Stomach (tissue), 8 donors: ENCODE measurements at regions not wholly inside any gene's neighbourhood (a gene's known extent, or its start where the extent isn't known, plus 50 kb on each side); places are given as distances from the start of the nearest gene placed in this dataset.

Experiments
- DNase-seq, 2 donors: peaks; one replicate each; pipeline versions ENCODE4 v3.0.0 to v3.0.0-alpha.2; 2013 to 2019
- H3K27ac ChIP-seq, 5 donors: fragments of 200-600 bp in 4 of 5; sonication (generic) in 4 of 5; one replicate each; pipeline ENCODE4 v1.5.1; 2013 to 2019; ENCODE audit warnings: mild to moderate bottlenecking in 1 of 5, moderate library complexity in 1 of 5
- H3K27me3 ChIP-seq, 3 donors: fragments of 200-600 bp; sonication (generic); one replicate each; pipeline ENCODE4 v1.5.1; 2017 to 2019; ENCODE audit warnings: mixed run types in 1 of 3
- H3K36me3 ChIP-seq, 4 donors: fragments of 200-600 bp; sonication (generic); 1 replicate in 3 of 4; 2 replicates in 1 of 4; pipeline ENCODE4 v1.5.1; 2016 to 2019
- H3K4me1 ChIP-seq, 4 donors: fragments of 200-600 bp; sonication (generic); one replicate each; pipeline ENCODE4 v1.5.1; 2016 to 2019
- H3K4me3 ChIP-seq, 4 donors: fragments of 200-600 bp; sonication (generic) in 3 of 4; one replicate each; pipeline ENCODE4 v1.5.1; 2016 to 2019; ENCODE audit warnings: mild to moderate bottlenecking in 1 of 4
- H3K9me3 ChIP-seq, 4 donors: fragments of 200-600 bp; sonication (generic); one replicate each; pipeline ENCODE4 v1.5.1; 2016 to 2019
- EP300 ChIP-seq: sonication (generic); formaldehyde crosslinking; IDR thresholded peaks from one replicate; pipeline ENCODE4 v1.6.1; 2017; ENCODE audit warnings: antibody characterized with exemption
- POLR2A ChIP-seq, 4 donors: fragments of 450-650 bp; IDR thresholded peaks; one replicate each; pipeline ENCODE4 v1.6.1; 2016; ENCODE audit warnings: antibody characterized with exemption in 4 of 4, control low read depth in 2 of 4, mild to moderate bottlenecking in 1 of 4, moderate library complexity in 1 of 4
- POLR2AphosphoS5 ChIP-seq, 3 donors: sonication (generic); formaldehyde crosslinking; IDR thresholded peaks; one replicate each; pipeline ENCODE4 v1.6.1; 2016; ENCODE audit warnings: antibody characterized with exemption in 3 of 3
- WGBS, 5 donors: extraction: QIAGEN DNeasy Blood & Tissue Kit in 3 of 5; methylation state at CpG; one replicate each; pipeline versions ENCODE4 v1.1.5 to v1.1.7; 2013 to 2018; 5-methylcytosine and 5-hydroxymethylcytosine counted together
- intact Hi-C: fragments of 100-400 bp; cut with DNase I; formaldehyde crosslinking; loops from one replicate; pipeline ENCODE4 v1.15.1; 2023; ENCODE audit warnings: low total_unique reads
- TF ChIP-seq, protein P1 (sequence below), 7 experiments: fragments of 450-650 bp in 4 of 7; fragments of 200-600 bp in 3 of 7; sonication (generic) in 3 of 7; IDR thresholded peaks; one replicate each; pipeline ENCODE4 v1.5.1; 2016 to 2019; ENCODE audit warnings: antibody characterized with exemption in 7 of 7, control low read depth in 2 of 7, mild to moderate bottlenecking in 1 of 7
- donor health status: healthy with polysubstance abuse.
- donor health status: Bipolar disorder and iron deficiency.
- donor health status: healthy.

GRCh38 chr4:111648056-111648455, 497.2 kb upstream of the FAM241A start:
- no peak for TF ChIP-seq POLR2AphosphoS5 (IDR thresholded peaks at IDR 0.05)
- no peak for TF ChIP-seq POLR2A (IDR thresholded peaks at IDR 0.05)
- no peak for TF ChIP-seq EP300
- TF ChIP-seq, protein P1, sequence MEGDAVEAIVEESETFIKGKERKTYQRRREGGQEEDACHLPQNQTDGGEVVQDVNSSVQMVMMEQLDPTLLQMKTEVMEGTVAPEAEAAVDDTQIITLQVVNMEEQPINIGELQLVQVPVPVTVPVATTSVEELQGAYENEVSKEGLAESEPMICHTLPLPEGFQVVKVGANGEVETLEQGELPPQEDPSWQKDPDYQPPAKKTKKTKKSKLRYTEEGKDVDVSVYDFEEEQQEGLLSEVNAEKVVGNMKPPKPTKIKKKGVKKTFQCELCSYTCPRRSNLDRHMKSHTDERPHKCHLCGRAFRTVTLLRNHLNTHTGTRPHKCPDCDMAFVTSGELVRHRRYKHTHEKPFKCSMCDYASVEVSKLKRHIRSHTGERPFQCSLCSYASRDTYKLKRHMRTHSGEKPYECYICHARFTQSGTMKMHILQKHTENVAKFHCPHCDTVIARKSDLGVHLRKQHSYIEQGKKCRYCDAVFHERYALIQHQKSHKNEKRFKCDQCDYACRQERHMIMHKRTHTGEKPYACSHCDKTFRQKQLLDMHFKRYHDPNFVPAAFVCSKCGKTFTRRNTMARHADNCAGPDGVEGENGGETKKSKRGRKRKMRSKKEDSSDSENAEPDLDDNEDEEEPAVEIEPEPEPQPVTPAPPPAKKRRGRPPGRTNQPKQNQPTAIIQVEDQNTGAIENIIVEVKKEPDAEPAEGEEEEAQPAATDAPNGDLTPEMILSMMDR (IDR thresholded peaks at IDR 0.05), result no peak
- intact Hi-C loops, result no loop called here
- no peaks in the 10 kb centered on the region for H3K36me3 ChIP-seq
- H3K27ac ChIP-seq, result no peak overlapping the region
- no peak for DNase-seq
- 71 to 89% (median 82%) methylated on average over 5 of the region's 5 CpGs for WGBS, 5 donors
- H3K9me3 ChIP-seq, result no peaks in the 10 kb centered on the region
- no peaks in the 10 kb centered on the region for H3K4me1 ChIP-seq
- H3K4me3 ChIP-seq, result no peak overlapping the region
- no peaks in the 10 kb centered on the region for H3K27me3 ChIP-seq

DNA sequence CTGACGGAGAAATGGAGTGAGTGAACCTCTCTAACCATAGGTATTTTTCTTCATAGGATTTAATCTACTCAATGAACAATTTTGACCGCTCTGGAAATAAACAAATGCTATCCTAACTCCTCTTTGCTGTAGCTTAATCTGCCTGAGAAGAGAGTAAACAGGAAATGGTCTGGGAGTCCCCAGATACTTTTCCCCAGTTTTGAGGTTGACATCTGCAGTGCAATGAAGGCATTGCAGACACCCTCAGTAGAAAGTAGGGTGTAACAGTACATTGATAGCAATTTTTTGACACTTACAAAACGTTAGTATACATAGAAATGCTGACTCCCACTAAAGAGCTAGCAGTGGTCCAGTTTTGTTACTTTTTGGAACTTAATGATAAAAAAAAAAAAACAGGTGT, 495.9 kb upstream of the FAM241A start:
- Histone ChIP-seq H3K27me3 (no peaks in the 10 kb centered on the region), H3K4me3 (no peak overlapping the region), H3K27ac (no peak overlapping the region), H3K36me3 (no peaks in the 10 kb centered on the region), H3K4me1 (no peaks in the 10 kb centered on the region), H3K9me3 (no peaks in the 10 kb centered on the region)
- intact Hi-C loops, result no loop called here
- 43 to 61% (median 53%) methylated on average over 3 of the region's 3 CpGs for WGBS, 5 donors
- DNase-seq, result no peak
- TF ChIP-seq POLR2A (IDR thresholded peaks at IDR 0.05), result no peak
- no peak for TF ChIP-seq EP300
- TF ChIP-seq, protein P1 (IDR thresholded peaks at IDR 0.05), result no peak
- TF ChIP-seq POLR2AphosphoS5 (IDR thresholded peaks at IDR 0.05), result no peak

- no peak for DNase-seq
- Histone ChIP-seq H3K36me3 (no peaks in the 10 kb centered on the region), H3K4me3 (no peak overlapping the region), H3K9me3 (no peaks in the 10 kb centered on the region), H3K27me3 (no peaks in the 10 kb centered on the region), H3K4me1 (no peaks in the 10 kb centered on the region), H3K27ac (no peak overlapping the region)
- intact Hi-C loops, result no loop called here
- WGBS, 5 donors, result 38 to 63% (median 53%) methylated on average over 3 of the region's 3 CpGs
- TF ChIP-seq POLR2A (IDR thresholded peaks at IDR 0.05) (no peak), EP300 (no peak), POLR2AphosphoS5 (IDR thresholded peaks at IDR 0.05) (no peak)
- TF ChIP-seq, protein P1 (IDR thresholded peaks at IDR 0.05), result no peak
Observed at GRCh38 chr4:111650146-111650545, 495.1 kb upstream of the FAM241A start.

- Histone ChIP-seq H3K27ac (no peak overlapping the region), H3K4me3 (no peak overlapping the region), H3K9me3 (no peaks in the 10 kb centered on the region), H3K4me1 (no peaks in the 10 kb centered on the region), H3K27me3 (no peaks in the 10 kb centered on the region), H3K36me3 (no peaks in the 10 kb centered on the region)
- DNase-seq, result no peak
- 79 to 100% (median 89%) methylated on average over 1 of the region's 1 CpG for WGBS, 5 donors
- intact Hi-C loops, result no loop called here
- TF ChIP-seq, protein P1 (IDR thresholded peaks at IDR 0.05), result no peak
- TF ChIP-seq POLR2AphosphoS5 (IDR thresholded peaks at IDR 0.05) (no peak), EP300 (no peak), POLR2A (IDR thresholded peaks at IDR 0.05) (no peak)
Observed at GRCh38 chr4:111650674-111651086, 494.6 kb upstream of the FAM241A start.
